ENCODE measurements at regions not wholly inside any gene's neighbourhood (a gene's known extent, or its start where the extent isn't known, plus 50 kb on each side); places are given as distances from the start of the nearest gene placed in this dataset.

GRCh38 chr4:55272102-55272501 lies 73.9 kb upstream of the SRD5A3 start:
- Histone ChIP-seq H3K36me3 (ENCODE audit: insufficient read depth, low read length, poor library complexity, severe bottlenecking) (no peaks in the 10 kb centered on the region), H3K9me3 (ENCODE audit: low read depth, low read length, poor library complexity, severe bottlenecking) (no peaks in the 10 kb centered on the region), H3K27me3 (replicated peaks; ENCODE audit: insufficient read depth, low read depth, low read length, poor library complexity) (no peaks in the 10 kb centered on the region), H3K4me1 (ENCODE audit: insufficient read depth, low read length, poor library complexity, severe bottlenecking) (no peaks in the 10 kb centered on the region), H3K27ac (ENCODE audit: low read depth, low read length, poor library complexity, severe bottlenecking) (no peak overlapping the region), H3K4me3 (ENCODE audit: low read depth, low read length, poor library complexity, severe bottlenecking) (no peak overlapping the region)
- no TSS peak for BruUV-seq (replicated peaks)
- CTCF ChIA-PET, result no interaction called here
- intact Hi-C loops (cut with micrococcal nuclease; ENCODE audit: unreplicated experiment), result no loop called here
- POLR2A ChIA-PET (ENCODE audit: low non-redundant PET), result no interaction called here
- no peak for TF ChIP-seq EZH2 (IDR thresholded peaks at IDR 0.05; ENCODE audit: borderline replicate concordance, low read depth, low read length, poor library complexity, severe bottlenecking)
- TF ChIP-seq CTCF (conservative IDR thresholded peaks at IDR 0.05; ENCODE audit: low read depth, low read length), result no peak
- no peak for DNase-seq (ENCODE audit: low spot score)

GRCh38 chr4:55272589-55272988 lies 73.5 kb upstream of the SRD5A3 start:
- no peaks in the 10 kb centered on the region for H3K36me3 ChIP-seq (ENCODE audit: insufficient read depth, low read length, poor library complexity, severe bottlenecking)
- H3K4me3 ChIP-seq (ENCODE audit: low read depth, low read length, poor library complexity, severe bottlenecking), result no peak overlapping the region
- no peak for DNase-seq (ENCODE audit: low spot score)
- ChIA-PET POLR2A (ENCODE audit: low non-redundant PET) (no interaction called here), CTCF (no interaction called here)
- TF ChIP-seq EZH2 (IDR thresholded peaks at IDR 0.05; ENCODE audit: borderline replicate concordance, low read depth, low read length, poor library complexity, severe bottlenecking), result no peak
- no peak for TF ChIP-seq CTCF (conservative IDR thresholded peaks at IDR 0.05; ENCODE audit: low read depth, low read length)
- intact Hi-C loops (cut with micrococcal nuclease; ENCODE audit: unreplicated experiment), result no loop called here
- no TSS peak for BruUV-seq (replicated peaks)
- no peak overlapping the region for H3K27ac ChIP-seq (ENCODE audit: low read depth, low read length, poor library complexity, severe bottlenecking)
- H3K9me3 ChIP-seq (ENCODE audit: low read depth, low read length, poor library complexity, severe bottlenecking), result no peaks in the 10 kb centered on the region
- H3K27me3 ChIP-seq (replicated peaks; ENCODE audit: insufficient read depth, low read depth, low read length, poor library complexity), result no peaks in the 10 kb centered on the region
- H3K4me1 ChIP-seq (ENCODE audit: insufficient read depth, low read length, poor library complexity, severe bottlenecking), result no peaks in the 10 kb centered on the region

GRCh38 chr4:55277011-55277410 lies 69.0 kb upstream of the SRD5A3 start:
- Histone ChIP-seq H3K27ac (ENCODE audit: low read depth, low read length, poor library complexity, severe bottlenecking) (no peak overlapping the region), H3K36me3 (ENCODE audit: insufficient read depth, low read length, poor library complexity, severe bottlenecking) (no peaks in the 10 kb centered on the region), H3K9me3 (ENCODE audit: low read depth, low read length, poor library complexity, severe bottlenecking) (no peaks in the 10 kb centered on the region), H3K27me3 (replicated peaks; ENCODE audit: insufficient read depth, low read depth, low read length, poor library complexity) (no peaks in the 10 kb centered on the region), H3K4me1 (ENCODE audit: insufficient read depth, low read length, poor library complexity, severe bottlenecking) (no peaks in the 10 kb centered on the region), H3K4me3 (ENCODE audit: low read depth, low read length, poor library complexity, severe bottlenecking) (no peak overlapping the region)
- DNase-seq (ENCODE audit: low spot score), result no peak
- BruUV-seq (replicated peaks), result no TSS peak
- ChIA-PET CTCF (no interaction called here), POLR2A (ENCODE audit: low non-redundant PET) (no interaction called here)
- no peak for TF ChIP-seq EZH2 (IDR thresholded peaks at IDR 0.05; ENCODE audit: borderline replicate concordance, low read depth, low read length, poor library complexity, severe bottlenecking)
- TF ChIP-seq CTCF (conservative IDR thresholded peaks at IDR 0.05; ENCODE audit: low read depth, low read length), result no peak
- intact Hi-C loops (cut with micrococcal nuclease; ENCODE audit: unreplicated experiment), result no loop called here

Measured in A673 (cell line).